Naive thymus-derived CD8-positive, alpha-beta T cell (primary cell): ENCODE measurements at regions not wholly inside any gene's neighbourhood (a gene's known extent, or its start where the extent isn't known, plus 50 kb on each side); places are given as distances from the start of the nearest gene placed in this dataset.
A peak's percentile ranks its signal among the peaks of the same experiment; 100 is the strongest.

Source experiments
- ATAC-seq, 2 donors: fragments of 150-1000 bp; cut with Tn5 transposase in 1 of 2; sonication (Bioruptor Pico), chemical (Tn5 transposase) in 1 of 2; 1 replicate in 1 of 2; 2 replicates in 1 of 2; pipeline ENCODE4 v1.10.0; 2021; ENCODE audit warnings: mild to moderate bottlenecking in 2 of 2, moderate library complexity in 2 of 2
- POLR2A ChIA-PET: fragments of 350-600 bp; sonication (Branson Sonifier 250); formaldehyde crosslinking; loops from one replicate; lab custom pipeline; 2021; ENCODE audit warnings: antibody characterized with exemption; lab: Charles Lee
- DNase-seq, 10 donors: peaks; one replicate each; pipeline versions ENCODE4 v3.0.0 to v3.0.0-alpha.2; 2020 to 2022
- H3K27ac Mint-ChIP-seq, 10 donors: one replicate each; pipeline ENCODE4 v1.8.0; 2020 to 2022; ENCODE audit warnings: mild to moderate bottlenecking in 10 of 10, mixed read lengths in 10 of 10, moderate library complexity in 4 of 10, inconsistent platforms in 1 of 10
- H3K27me3 Mint-ChIP-seq, 5 donors: one replicate each; pipeline ENCODE4 v1.8.0; 2021 to 2022; ENCODE audit warnings: mixed read lengths in 5 of 5
- H3K36me3 Mint-ChIP-seq, 3 donors: one replicate each; pipeline ENCODE4 v1.8.0; 2020 to 2022; ENCODE audit warnings: mixed read lengths in 3 of 3, mild to moderate bottlenecking in 2 of 3, inconsistent platforms in 1 of 3
- H3K4me1 Mint-ChIP-seq, 4 donors: one replicate each; pipeline ENCODE4 v1.8.0; 2021 to 2022; ENCODE audit warnings: mixed read lengths in 4 of 4
- H3K4me3 Mint-ChIP-seq, 10 donors: one replicate each; pipeline ENCODE4 v1.8.0; 2020 to 2022; ENCODE audit warnings: mild to moderate bottlenecking in 10 of 10, mixed read lengths in 10 of 10, moderate library complexity in 6 of 10, inconsistent platforms in 1 of 10
- H3K9me3 Mint-ChIP-seq, 9 donors: one replicate each; pipeline ENCODE4 v1.8.0; 2020 to 2022; ENCODE audit warnings: mixed read lengths in 9 of 9, mild to moderate bottlenecking in 3 of 9, inconsistent platforms in 1 of 9, moderate library complexity in 1 of 9

GRCh38 chr4:20445933-20446723, 194.4 kb downstream of the SLIT2 start:
- ATAC-seq (no peak), DNase-seq (no peak)
- Mint-ChIP-seq H3K9me3 (peaks cover 0 to 2% (median 0%) of the 10 kb centered on the region in 9 donors), H3K27me3 (peaks cover 0 to 10% (median 3%) of the 10 kb centered on the region in 5 donors), H3K4me1 (peaks cover 0 to 2% (median 0%) of the 10 kb centered on the region in 4 donors), H3K27ac (peak overlapping the region in 1 of 10 donors; percentile 35), H3K36me3 (no peaks in the 10 kb centered on the region), H3K4me3 (no peak overlapping the region)
- POLR2A ChIA-PET, result no interaction called here

- POLR2A ChIA-PET, result no interaction called here
- Mint-ChIP-seq H3K36me3 (no peaks in the 10 kb centered on the region), H3K27ac (no peak overlapping the region), H3K27me3 (peaks cover 0 to 6% (median 3%) of the 10 kb centered on the region in 5 donors), H3K4me3 (no peak overlapping the region), H3K4me1 (no peaks in the 10 kb centered on the region), H3K9me3 (no peaks in the 10 kb centered on the region)
- DNase-seq (peak in 1 of 10 donors; percentile 58), ATAC-seq (no peak)
Measured at GRCh38 chr4:20447103-20447502, 195.4 kb downstream of the SLIT2 start.

GRCh38 chr4:20451986-20452385, 200.3 kb downstream of the SLIT2 start:
- Mint-ChIP-seq H3K4me1 (no peaks in the 10 kb centered on the region), H3K27me3 (peaks cover 0 to 5% (median 0%) of the 10 kb centered on the region in 5 donors), H3K36me3 (no peaks in the 10 kb centered on the region), H3K27ac (no peak overlapping the region), H3K4me3 (no peak overlapping the region), H3K9me3 (no peaks in the 10 kb centered on the region)
- POLR2A ChIA-PET, result no interaction called here
- DNase-seq (no peak), ATAC-seq (no peak)

DNA sequence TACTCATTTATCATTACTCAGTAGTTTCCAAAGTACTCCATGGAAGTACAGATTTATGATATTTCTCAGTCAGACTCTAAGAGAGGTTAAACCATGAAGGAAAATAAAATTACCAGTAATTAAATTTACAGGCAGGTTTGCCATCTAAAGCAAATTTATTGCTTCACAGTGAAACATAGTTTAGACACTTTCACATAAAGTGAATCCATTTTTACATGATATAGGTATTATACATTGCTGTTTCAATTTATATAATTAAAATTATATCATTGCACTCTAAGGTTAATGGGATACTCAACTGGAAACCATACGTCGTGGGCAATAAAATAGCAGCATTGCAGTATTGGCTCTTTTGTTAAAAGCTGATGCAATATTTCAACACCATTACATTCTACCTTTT, 202.8 kb downstream of the SLIT2 start:
- no peaks in the 10 kb centered on the region for H3K4me1 Mint-ChIP-seq
- no peaks in the 10 kb centered on the region for H3K9me3 Mint-ChIP-seq
- no peak overlapping the region for H3K4me3 Mint-ChIP-seq
- DNase-seq (no peak), ATAC-seq (no peak)
- POLR2A ChIA-PET, result no interaction called here
- H3K27me3 Mint-ChIP-seq, result peaks cover 0 to 5% (median 0%) of the 10 kb centered on the region in 5 donors
- H3K27ac Mint-ChIP-seq, result no peak overlapping the region
- H3K36me3 Mint-ChIP-seq, result no peaks in the 10 kb centered on the region

- ATAC-seq (no peak), DNase-seq (no peak)
- H3K4me1 Mint-ChIP-seq, result no peaks in the 10 kb centered on the region
- H3K4me3 Mint-ChIP-seq, result no peak overlapping the region
- no peak overlapping the region for H3K27ac Mint-ChIP-seq
- no peaks in the 10 kb centered on the region for H3K36me3 Mint-ChIP-seq
- H3K9me3 Mint-ChIP-seq, result no peaks in the 10 kb centered on the region
- POLR2A ChIA-PET, result no interaction called here
- peaks cover 0 to 5% (median 0%) of the 10 kb centered on the region in 5 donors for H3K27me3 Mint-ChIP-seq
Measured at GRCh38 chr4:20456407-20456806, 204.7 kb downstream of the SLIT2 start.

DNA sequence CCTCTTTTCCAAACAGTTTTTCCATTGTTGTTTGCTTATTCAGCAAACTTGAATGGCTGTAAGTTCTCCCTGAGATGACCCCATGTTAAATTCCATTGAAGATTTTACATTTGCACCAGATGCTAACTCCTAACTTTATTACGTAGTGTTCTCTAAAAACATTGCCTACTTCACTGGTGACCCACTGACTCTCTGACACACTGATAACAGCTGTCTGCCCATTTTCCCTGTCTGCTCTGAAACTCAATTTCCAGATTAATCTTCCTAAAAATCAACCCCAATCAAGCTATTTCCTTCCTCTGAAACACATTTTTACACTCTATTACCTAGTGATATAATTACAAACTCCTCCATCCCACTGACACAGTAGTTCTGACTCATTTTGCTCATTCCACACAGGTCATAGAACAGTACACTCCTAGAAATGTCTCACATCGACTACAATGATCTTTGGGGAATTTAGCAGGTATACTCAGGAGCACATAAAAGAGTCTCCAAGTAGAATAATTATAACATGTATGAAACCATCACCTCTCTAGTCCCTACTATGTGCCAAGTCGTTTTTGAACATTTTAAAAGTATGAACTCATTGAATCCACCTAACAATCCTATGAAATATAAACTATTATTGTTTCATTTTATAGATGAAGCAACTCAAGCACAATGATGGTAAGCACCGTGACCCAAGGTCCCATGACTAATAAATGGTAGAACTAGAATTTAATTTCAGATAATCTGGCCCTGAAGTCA, 210.9 kb downstream of the SLIT2 start:
- no peak for ATAC-seq
- DNase-seq, result no peak
- H3K36me3 Mint-ChIP-seq, result no peaks in the 10 kb centered on the region

DNA sequence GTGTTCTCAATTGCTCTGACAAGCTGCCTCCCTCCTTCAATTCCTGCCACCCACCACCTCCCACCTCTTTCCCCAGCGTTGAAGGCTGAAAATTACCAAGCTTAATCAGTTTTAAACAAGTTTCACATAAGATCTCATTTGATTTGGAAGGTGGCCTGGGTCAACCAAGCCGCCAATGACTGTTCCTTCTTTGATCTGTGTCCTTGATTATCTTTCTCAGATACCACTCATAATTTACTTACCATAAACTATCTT, 211.4 kb downstream of the SLIT2 start:
- Mint-ChIP-seq H3K36me3 (no peaks in the 10 kb centered on the region), H3K4me3 (no peak overlapping the region), H3K27me3 (peaks cover 0 to 2% (median 0%) of the 10 kb centered on the region in 5 donors), H3K9me3 (peaks cover 0 to 2% (median 0%) of the 10 kb centered on the region in 9 donors), H3K27ac (no peak overlapping the region), H3K4me1 (no peaks in the 10 kb centered on the region)
- ATAC-seq (no peak), DNase-seq (no peak)
- POLR2A ChIA-PET, result no interaction called here

More for the DNA sequence above, 210.9 kb downstream of the SLIT2 start:
- H3K27me3 Mint-ChIP-seq, result peaks cover 0 to 2% (median 0%) of the 10 kb centered on the region in 5 donors
- POLR2A ChIA-PET, result no interaction called here
- H3K9me3 Mint-ChIP-seq, result peaks cover 0 to 2% (median 0%) of the 10 kb centered on the region in 9 donors
- H3K27ac Mint-ChIP-seq, result no peak overlapping the region
- H3K4me3 Mint-ChIP-seq, result no peak overlapping the region
- no peaks in the 10 kb centered on the region for H3K4me1 Mint-ChIP-seq

DNA sequence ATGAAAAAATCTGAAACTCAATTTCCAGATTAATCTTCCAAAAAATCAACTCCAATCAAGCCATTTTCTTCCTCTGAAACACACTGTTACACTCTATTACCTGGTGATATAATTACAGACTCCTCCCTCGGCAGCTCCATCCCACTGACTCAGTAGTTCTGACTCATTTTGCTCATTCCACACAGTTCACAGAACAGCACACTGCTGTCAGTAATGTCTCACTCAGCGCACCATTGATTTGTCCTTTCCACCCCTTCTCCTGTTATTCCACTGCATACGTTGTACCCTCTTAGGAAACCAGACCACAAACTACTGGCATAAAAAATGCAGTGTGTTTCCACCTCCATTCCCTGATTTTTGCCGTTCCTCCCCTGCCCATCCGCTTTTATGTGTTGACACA, 212.7 kb downstream of the SLIT2 start:
- POLR2A ChIA-PET, result no interaction called here
- DNase-seq (no peak), ATAC-seq (no peak)
- H3K27me3 Mint-ChIP-seq, result peaks cover 0 to 2% (median 0%) of the 10 kb centered on the region in 5 donors
- H3K9me3 Mint-ChIP-seq, result peaks cover 0 to 2% (median 0%) of the 10 kb centered on the region in 9 donors
- H3K4me1 Mint-ChIP-seq, result no peaks in the 10 kb centered on the region
- no peak overlapping the region for H3K27ac Mint-ChIP-seq
- H3K36me3 Mint-ChIP-seq, result no peaks in the 10 kb centered on the region
- no peak overlapping the region for H3K4me3 Mint-ChIP-seq

- Mint-ChIP-seq H3K4me1 (no peaks in the 10 kb centered on the region), H3K27ac (no peak overlapping the region), H3K9me3 (peaks cover 0 to 6% (median 0%) of the 10 kb centered on the region in 9 donors), H3K27me3 (peaks cover 0 to 4% (median 0%) of the 10 kb centered on the region in 5 donors), H3K36me3 (no peaks in the 10 kb centered on the region), H3K4me3 (no peak overlapping the region)
- DNase-seq (no peak), ATAC-seq (no peak)
- POLR2A ChIA-PET, result no interaction called here
Measured at GRCh38 chr4:20474119-20474518, 222.4 kb downstream of the SLIT2 start.

- H3K36me3 Mint-ChIP-seq, result no peaks in the 10 kb centered on the region
- no peak overlapping the region for H3K27ac Mint-ChIP-seq
- no peak for ATAC-seq
- POLR2A ChIA-PET, result no interaction called here
- H3K27me3 Mint-ChIP-seq, result peaks cover 0 to 1% (median 0%) of the 10 kb centered on the region in 5 donors
- H3K4me3 Mint-ChIP-seq, result no peak overlapping the region
- H3K9me3 Mint-ChIP-seq, result peaks cover 0 to 6% (median 0%) of the 10 kb centered on the region in 9 donors
- no peaks in the 10 kb centered on the region for H3K4me1 Mint-ChIP-seq
- no peak for DNase-seq
Measured at GRCh38 chr4:20478412-20478811, 221.8 kb upstream of the PACRGL start.

DNA sequence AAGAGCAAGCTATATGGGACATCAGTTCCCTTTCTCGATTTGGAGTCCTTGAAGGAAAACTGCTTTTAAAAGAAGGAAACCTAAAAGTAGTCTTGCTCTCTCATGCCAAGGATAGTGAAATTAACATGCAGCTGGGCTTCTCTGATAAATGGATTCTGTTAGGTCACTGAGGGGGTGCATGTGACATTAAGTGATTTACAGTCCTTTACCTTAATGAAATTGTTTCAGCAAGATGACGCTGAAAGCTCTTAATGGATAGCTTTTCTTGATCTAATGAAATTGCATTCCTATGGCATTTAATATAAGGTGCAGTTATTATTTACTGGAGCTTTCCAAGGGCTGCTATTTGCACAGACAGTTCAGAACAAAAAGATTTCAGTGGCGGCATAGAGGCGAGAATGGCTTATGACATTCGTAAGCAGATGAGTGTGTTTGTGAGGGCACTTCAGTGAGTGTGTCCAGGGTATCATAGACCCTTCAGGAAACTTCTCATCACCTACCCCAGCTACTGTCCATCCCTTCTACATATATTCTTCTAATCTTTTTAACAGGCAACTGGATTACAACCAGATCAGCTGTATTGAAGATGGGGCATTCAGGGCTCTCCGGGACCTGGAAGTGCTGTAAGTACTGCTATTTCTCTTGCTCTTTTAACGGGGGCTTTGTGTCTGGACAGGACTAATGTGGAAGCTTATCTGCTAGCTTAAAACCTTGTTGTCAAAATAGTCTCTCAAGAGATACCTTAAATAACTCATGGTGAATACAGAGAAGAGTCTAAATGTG, 219.9 kb upstream of the PACRGL start:
- no peaks in the 10 kb centered on the region for H3K9me3 Mint-ChIP-seq
- H3K4me1 Mint-ChIP-seq, result no peaks in the 10 kb centered on the region
- POLR2A ChIA-PET, result no interaction called here
- no peak for DNase-seq
- no peak overlapping the region for H3K27ac Mint-ChIP-seq
- no peak overlapping the region for H3K4me3 Mint-ChIP-seq
- H3K36me3 Mint-ChIP-seq, result no peaks in the 10 kb centered on the region
- H3K27me3 Mint-ChIP-seq, result peaks cover 0 to 1% (median 0%) of the 10 kb centered on the region in 5 donors
- no peak for ATAC-seq

DNA sequence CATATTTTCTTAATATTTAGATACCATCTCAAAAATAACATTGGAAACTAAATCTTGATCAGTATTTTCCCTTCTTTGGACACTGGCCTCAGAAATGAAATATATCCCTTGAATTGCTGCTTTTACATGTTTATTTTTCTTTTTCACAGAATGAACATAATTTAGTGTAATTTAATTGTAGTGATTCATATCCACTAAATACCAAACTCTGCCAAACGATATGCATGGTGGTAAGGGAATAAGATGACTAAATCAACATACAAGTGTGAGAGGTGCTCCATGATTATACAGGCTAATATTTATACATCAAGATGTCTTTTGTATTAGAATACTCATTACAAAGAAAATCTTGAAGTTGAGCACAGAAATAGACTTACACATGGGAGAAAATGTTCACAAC, 216.8 kb upstream of the PACRGL start:
- H3K36me3 Mint-ChIP-seq, result no peaks in the 10 kb centered on the region
- POLR2A ChIA-PET, result no interaction called here
- no peak for DNase-seq
- no peaks in the 10 kb centered on the region for H3K27me3 Mint-ChIP-seq
- no peak overlapping the region for H3K27ac Mint-ChIP-seq
- no peaks in the 10 kb centered on the region for H3K9me3 Mint-ChIP-seq
- no peak overlapping the region for H3K4me3 Mint-ChIP-seq
- H3K4me1 Mint-ChIP-seq, result no peaks in the 10 kb centered on the region
- ATAC-seq, result no peak

DNA sequence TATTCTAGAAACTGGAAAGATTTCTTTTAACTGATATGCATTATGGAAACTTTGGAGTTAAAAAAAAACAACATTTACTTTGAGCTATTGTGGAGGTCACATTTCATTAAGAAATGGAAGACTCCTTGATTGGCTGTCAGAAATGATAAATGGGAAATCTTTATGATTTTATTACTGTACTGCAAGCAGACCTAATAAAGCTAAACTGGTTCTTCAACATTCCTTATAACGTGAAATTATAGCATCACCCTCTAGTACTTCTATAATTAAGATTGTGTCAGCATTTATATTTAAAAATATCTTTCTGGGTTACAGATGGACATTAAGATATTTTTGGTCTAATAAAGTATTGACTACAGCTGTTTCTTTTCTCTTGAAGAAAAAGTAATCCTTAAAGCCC, 213.8 kb upstream of the PACRGL start:
- ATAC-seq (no peak), DNase-seq (no peak)
- no peaks in the 10 kb centered on the region for H3K4me1 Mint-ChIP-seq
- no peaks in the 10 kb centered on the region for H3K36me3 Mint-ChIP-seq
- H3K27ac Mint-ChIP-seq, result no peak overlapping the region
- POLR2A ChIA-PET, result no interaction called here
- no peak overlapping the region for H3K4me3 Mint-ChIP-seq
- peaks cover 0 to 5% (median 0%) of the 10 kb centered on the region in 9 donors for H3K9me3 Mint-ChIP-seq
- no peaks in the 10 kb centered on the region for H3K27me3 Mint-ChIP-seq
